ENCODE measurements at regions not wholly inside any gene's neighbourhood (a gene's known extent, or its start where the extent isn't known, plus 50 kb on each side); places are given as distances from the start of the nearest gene placed in this dataset.
"Not testable (repeated sequence)": the region's sequence is repeated elsewhere in the genome, so short reads cannot be mapped to it uniquely, and the experiment has no call there.

- H3K36me3 Mint-ChIP-seq (ENCODE audit: low read depth): no peaks in the 10 kb centered on the region
- H3K27me3 Mint-ChIP-seq: no peaks in the 10 kb centered on the region
- H3K4me3 Mint-ChIP-seq: no peak overlapping the region
- H3K4me1 Mint-ChIP-seq (ENCODE audit: low read depth): peaks cover 49% of the 10 kb centered on the region
- no peaks in the 10 kb centered on the region for H3K9me3 Mint-ChIP-seq
- intact Hi-C loops (cut with micrococcal nuclease): no loop called here
- peak overlapping the region; percentile 91 for H3K27ac Mint-ChIP-seq
Observed at GRCh38 chr1:26626994-26627393, 68.8 kb upstream of the ARID1A start.

- peak overlapping the region; percentile 57 for H3K4me3 Mint-ChIP-seq
- intact Hi-C loops (cut with micrococcal nuclease): no loop called here
- no peaks in the 10 kb centered on the region for H3K27me3 Mint-ChIP-seq
- peak overlapping the region; percentile 91 for H3K27ac Mint-ChIP-seq
- H3K4me1 Mint-ChIP-seq (ENCODE audit: low read depth): peaks cover 56% of the 10 kb centered on the region
- no peaks in the 10 kb centered on the region for H3K36me3 Mint-ChIP-seq (ENCODE audit: low read depth)
- no peaks in the 10 kb centered on the region for H3K9me3 Mint-ChIP-seq
Observed at GRCh38 chr1:26627954-26628353, 67.9 kb upstream of the ARID1A start.

GRCh38 chr1:26630634-26631033 lies 65.2 kb upstream of the ARID1A start:
- Mint-ChIP-seq H3K27ac (peak overlapping the region; percentile 91), H3K4me1 (ENCODE audit: low read depth) (peaks cover 52% of the 10 kb centered on the region), H3K4me3 (no peak overlapping the region), H3K36me3 (ENCODE audit: low read depth) (no peaks in the 10 kb centered on the region), H3K27me3 (no peaks in the 10 kb centered on the region), H3K9me3 (no peaks in the 10 kb centered on the region)
- intact Hi-C loops (cut with micrococcal nuclease): no loop called here

- H3K27ac Mint-ChIP-seq; H3K4me3 Mint-ChIP-seq; H3K36me3 Mint-ChIP-seq (ENCODE audit: low read depth); intact Hi-C loops (cut with micrococcal nuclease); H3K27me3 Mint-ChIP-seq; H3K9me3 Mint-ChIP-seq: not testable (repeated sequence)
- peaks cover 41% of the 10 kb centered on the region for H3K4me1 Mint-ChIP-seq (ENCODE audit: low read depth)
Observed at GRCh38 chr1:26635800-26636199, 60.0 kb upstream of the ARID1A start.

- Mint-ChIP-seq H3K36me3 (ENCODE audit: low read depth) (no peaks in the 10 kb centered on the region), H3K9me3 (no peaks in the 10 kb centered on the region), H3K4me1 (ENCODE audit: low read depth) (peaks cover 16% of the 10 kb centered on the region), H3K4me3 (no peak overlapping the region), H3K27me3 (no peaks in the 10 kb centered on the region), H3K27ac (no peak overlapping the region)
- intact Hi-C loops (cut with micrococcal nuclease): no loop called here
Observed at GRCh38 chr1:26645734-26646133, 50.1 kb upstream of the ARID1A start.

Measured in dendritic cell treated with granulocyte-macrophage colony-stimulating factor and Interleukin-4, amounts not matched to agents 40 ng/mL and 50 ng/mL, for 4 days (primary cell).